AG08396 (cell line): ENCODE measurements at regions not wholly inside any gene's neighbourhood (a gene's known extent, or its start where the extent isn't known, plus 50 kb on each side); places are given as distances from the start of the nearest gene placed in this dataset.

Experiments
- DNase-seq: peaks from one replicate; pipeline ENCODE4 v3.0.0; 2012; ENCODE audit warnings: low spot score, mixed read lengths

DNA sequence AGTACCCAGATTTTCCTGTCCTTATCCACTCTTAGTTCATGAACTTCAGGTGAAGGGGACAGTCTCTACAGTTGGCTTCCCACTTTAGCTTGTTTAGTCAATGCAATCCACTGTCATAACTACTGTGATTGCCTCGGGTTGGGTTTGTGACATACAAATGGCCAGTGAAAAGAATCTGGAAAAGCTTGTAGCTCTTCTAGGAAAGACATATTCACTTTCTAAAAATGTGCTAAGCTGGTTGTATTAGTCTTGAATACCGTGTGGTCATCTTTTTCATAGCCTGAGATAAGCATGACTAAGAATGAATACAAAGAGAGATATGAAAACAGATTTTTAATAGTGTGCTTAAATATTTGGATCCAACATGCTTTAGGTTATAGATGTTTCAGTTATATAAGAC is 1443.5 kb upstream of the IGFBP7 start:
- DNase-seq, result no peak

DNA sequence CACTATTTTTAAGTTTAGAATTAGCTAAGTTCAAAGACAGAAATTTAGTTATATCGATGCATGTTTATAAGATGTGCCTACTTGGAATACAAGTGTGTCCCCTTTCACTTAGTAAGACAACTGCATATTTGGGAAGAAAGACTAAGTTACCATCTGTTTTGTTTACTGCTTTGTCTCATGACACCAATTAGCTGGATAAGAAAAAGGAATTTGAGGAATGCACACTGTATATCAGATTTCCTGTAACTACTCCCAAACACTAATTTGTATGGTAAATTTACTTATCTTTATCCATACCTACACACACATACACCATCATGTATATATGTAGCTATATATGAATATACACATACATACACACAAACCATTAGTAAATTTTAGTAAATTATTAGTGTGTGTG is 1442.8 kb upstream of the IGFBP7 start:
- no peak for DNase-seq

DNA sequence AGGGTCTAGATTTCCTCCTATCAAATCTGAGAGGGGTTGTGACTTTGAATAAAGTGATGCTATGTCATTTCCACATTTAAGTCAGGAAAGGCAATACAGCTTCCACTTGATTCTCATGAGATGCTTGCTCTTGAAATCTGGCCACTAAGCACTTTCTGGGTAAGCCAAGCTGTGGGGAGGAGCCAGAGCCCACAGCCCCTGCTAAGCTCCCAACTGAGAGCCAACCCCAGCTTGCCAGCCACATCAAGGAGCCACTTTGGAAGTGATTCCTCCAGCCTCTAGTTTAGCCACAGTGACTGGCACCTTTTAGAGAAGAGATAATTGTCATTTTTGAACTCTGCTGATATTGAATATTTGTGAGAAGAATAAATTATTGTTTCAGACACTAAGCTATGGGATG is 1441.5 kb upstream of the IGFBP7 start:
- no peak for DNase-seq

DNA sequence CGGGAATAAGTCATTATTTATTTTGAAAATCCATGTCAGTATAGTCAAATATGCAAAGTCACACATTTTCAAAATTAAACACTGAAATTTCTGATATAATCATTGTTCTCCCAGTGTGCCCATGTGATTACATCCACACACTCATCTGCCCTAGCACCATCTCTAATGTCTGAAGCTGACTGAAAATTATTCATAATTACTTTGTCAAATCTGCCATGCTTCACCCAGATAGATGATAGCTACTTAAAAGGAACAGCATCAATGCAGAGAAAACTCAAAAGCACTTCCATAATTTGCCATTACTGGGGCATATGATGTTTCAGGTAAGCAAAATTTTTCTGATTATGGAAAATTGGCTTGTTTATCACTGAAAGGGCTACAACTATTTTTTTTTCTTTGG is 1433.3 kb upstream of the IGFBP7 start:
- DNase-seq, result no peak

DNA sequence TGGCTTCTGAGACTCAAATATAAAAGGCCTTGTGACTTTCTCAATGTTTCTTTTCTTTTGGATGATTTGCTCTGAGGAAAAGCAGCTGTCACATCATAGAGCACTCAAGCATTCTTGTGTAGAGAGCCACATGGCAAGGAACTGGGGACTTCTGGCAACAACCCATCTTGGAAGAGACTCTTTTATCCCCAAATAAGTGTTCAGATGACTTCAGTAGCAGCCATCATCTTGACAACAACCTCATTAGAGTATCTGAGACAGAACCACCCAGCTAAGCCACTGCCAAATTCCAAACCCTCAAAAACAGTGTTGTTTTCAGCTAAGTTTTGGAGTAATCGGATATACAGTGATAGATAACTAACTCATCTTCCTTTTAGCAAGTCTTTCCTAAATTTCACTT is 1431.7 kb upstream of the IGFBP7 start:
- DNase-seq, result no peak

DNA sequence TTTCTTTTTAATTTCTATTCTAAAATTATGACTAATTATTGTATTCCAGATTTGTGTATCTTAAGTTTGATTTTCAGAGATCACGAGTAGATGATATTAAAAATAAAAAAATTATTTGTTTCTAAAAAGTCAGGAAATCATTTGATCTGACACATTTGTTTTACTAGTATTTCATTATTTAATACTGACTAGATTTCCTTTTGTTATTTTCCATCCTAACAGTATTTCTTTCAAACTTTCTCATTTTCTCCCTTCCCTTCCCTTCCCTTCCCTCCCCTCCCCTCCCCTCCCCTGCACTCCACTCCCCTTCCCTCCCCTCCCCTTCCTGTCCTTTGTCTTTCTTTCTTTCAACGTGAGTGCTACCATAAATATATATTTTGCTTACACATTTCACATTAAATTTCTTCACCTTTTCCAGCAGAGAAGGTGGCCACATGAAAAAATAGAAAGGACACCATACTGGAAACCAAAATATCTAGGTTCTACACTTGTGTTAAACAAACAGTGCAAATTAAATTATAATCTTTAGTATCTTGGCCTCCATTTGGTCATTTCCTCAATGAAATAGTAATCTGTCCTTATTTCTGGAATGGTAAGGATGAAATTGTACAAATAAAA is 1412.7 kb upstream of the IGFBP7 start:
- no peak for DNase-seq

DNA sequence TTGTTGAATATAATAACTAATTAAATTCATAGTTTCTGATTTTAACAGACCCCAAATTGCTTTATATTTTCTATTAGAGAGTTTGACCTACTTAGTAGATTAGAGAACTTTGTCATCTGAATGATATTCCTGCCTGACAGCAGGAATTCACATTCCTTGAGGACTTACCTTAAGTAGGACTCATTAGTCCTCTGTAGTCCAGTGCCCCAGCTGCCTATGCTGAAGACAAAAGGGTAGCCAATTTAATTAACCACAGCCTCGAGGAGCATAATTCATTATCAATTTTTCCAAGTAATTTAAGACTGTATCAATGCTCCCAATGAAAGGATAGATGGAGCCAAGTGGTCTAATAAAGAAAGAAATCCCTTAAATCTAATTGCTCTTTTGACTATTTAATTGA is 1405.0 kb upstream of the IGFBP7 start:
- DNase-seq, result no peak

DNA sequence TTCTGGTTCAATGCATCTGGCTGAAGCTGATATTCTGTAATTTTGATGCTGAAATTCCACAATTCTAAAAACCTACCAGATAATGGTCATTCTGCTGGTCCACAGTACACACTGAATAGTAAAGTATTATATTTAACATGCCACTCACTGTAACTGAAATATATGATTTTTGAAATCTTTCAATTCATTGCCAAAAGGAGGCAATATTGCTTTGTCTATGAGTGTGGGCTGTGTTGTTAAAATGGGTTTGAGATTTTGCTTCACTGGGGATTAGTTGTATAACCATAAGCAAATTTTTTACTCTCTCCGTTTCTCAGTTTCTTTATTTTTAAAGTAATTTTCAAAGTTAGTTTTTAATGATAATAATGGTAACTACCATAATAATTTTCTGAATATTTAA is 1404.1 kb upstream of the IGFBP7 start:
- no peak for DNase-seq

DNA sequence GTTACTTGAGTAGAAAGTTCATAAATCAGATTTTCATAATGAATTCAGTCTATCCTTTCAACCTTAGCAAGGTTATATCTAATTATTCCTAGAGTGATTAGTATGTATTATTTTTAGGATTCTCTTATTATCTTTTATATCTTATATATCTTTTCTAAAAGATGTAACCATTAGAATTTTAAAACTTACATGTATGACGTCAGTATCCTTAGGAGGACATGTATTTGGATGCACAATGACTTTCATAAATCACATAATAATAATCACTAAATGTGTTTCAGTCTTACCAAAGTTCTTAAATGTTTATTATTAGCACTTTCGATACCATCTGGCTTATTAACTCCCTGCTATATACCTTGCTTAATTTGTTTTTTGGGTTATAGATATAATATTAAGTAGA is 1400.5 kb upstream of the IGFBP7 start:
- DNase-seq, result no peak

DNA sequence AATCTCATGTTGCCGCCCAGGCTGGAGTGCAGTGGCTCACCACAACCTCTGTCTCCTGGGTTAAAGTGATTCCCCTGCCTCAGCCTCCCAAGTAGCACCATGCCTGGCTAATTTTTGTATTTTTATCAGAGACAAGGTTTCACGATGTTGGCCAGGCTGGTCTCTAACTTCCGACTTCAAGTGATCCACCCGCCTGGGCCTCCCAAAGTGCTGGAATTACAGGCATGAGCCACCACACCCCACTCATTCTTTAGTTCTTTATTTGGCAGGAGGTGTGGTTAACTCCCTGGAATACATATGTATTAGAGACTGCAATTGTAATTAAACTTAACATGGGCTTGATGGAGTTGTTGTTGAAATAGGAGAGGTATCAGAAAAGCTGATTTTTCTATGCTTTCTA is 1396.9 kb upstream of the IGFBP7 start:
- DNase-seq, result no peak

DNA sequence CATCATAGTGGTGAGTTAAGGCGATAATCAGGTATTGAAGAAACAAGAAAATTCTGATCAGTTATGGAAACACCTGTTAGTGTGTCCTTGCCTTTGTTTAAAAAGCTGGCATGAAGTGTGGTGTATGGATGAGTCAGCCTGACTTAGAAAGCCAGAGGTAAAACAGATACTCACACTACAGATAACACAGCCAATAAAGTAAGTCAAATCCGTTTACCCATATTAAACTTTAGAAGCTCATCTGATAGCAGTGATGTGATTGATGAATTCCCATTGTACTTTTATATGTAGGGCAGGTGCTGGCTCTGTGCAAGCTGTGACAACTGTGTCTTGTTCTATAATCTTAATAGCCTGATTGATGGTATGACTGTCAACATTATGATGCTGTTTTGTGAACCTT is 1392.7 kb upstream of the IGFBP7 start:
- DNase-seq, result no peak

DNA sequence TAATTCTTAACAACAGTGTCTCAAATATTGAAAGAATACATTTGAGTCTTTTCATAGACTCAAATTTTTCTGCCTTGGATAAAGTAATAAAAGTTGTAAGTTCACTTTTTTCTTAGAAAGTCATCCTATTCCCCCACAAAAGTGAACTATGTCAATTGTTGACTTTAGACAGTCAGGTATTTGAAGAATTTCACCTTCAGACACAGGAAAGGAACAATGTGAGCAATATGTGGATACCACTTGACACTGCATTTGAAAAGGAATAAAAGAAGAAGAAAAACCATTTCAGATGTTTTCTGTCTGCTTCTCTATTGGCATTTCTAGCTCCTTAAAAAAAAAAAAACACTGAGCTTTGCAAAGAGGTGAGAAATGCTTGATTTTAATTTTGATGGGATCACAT is 1389.0 kb upstream of the IGFBP7 start:
- DNase-seq, result no peak

DNA sequence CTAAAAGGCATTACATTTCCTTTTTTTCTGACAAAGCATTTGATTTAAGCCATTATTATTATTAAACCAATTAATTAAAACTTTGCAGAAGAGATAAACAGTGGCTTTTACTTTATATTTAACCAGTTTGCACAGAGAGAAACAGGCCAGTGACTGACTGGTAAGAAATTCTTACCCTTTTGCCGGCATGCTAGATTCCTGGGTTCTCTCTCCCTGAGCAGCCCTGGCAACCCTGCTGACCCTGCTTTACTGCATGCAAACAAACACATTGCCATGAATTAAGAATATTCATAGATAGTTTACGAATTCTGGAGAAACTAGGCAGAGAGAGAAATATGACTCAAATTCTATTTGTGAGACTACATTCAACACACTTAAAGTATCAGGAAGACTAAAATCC is 1381.4 kb upstream of the IGFBP7 start:
- no peak for DNase-seq

DNA sequence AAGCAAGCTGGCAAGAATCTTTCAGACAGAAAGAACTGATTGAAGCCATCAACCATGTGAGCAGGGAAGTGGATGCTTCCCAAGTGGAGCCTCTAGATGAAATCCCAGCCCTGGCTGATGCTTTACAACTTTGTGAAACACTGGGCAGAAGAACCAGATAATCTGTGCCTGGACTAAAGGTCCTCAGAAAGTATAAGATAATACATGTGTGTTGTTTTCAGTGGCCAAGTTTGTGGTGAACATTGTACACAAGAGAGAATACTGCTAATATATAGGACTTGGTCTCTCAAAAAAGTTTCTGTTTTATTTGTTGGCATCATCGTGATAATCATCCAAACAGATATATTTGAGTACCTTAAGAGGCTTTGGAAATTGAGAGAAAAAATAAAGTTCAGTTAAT is 1367.8 kb upstream of the IGFBP7 start:
- DNase-seq, result no peak

DNA sequence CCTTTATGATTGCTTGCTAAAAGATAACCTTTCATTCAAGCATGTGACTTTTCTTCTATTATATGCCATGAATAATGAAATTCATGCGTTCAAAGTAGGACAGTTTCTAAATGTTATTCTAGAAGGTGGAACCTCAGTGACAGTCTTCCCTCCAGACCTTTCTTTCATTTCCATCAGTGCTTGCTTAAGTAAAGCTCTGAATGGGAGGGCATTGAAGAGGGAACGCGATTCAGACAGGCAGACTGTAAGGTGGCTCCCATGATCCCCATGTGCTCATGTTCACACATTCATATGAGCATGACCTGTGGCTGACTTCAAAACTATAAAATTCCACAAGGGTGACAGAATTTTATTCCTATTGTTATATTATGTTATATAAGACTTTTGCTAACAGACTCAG is 1367.3 kb upstream of the IGFBP7 start:
- no peak for DNase-seq

DNA sequence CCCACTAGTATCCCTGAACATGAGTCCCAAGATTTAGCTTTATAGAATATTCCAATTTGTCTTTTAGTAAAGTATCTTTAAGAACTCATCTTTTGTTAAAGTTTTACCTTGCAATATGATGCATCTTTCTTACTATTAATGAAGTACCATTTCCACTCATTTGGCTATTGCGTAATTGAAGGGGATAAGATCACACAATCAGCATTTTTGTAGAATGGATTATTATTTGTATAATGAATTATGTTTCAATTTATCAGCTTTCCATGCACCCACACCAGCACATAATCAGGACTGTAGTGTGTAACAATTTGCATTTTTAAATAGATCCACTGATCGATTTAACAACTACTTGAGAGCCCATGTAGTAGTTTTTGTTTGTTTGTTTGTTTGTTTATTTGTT is 1364.9 kb upstream of the IGFBP7 start:
- no peak for DNase-seq

DNA sequence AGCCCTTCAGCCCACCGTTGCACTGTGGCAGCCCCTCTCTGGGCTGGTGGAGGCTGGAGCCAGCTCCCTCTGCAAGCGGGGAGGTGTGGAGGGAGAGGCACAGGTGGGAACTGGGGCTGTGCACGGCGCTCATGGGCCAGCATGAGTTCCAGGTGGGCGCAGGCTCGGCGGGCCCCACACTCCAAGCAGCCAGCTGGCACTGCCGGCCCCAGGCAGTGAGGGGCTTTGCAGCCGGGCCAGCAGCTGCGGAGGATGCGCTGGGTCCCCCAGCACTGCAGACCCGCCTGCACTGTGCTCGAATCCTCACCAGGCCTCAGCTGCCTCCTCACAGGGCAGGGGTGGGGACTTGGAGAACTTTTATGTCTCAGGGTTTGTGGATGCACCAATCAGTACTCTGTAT is 1354.8 kb upstream of the IGFBP7 start:
- no peak for DNase-seq

DNA sequence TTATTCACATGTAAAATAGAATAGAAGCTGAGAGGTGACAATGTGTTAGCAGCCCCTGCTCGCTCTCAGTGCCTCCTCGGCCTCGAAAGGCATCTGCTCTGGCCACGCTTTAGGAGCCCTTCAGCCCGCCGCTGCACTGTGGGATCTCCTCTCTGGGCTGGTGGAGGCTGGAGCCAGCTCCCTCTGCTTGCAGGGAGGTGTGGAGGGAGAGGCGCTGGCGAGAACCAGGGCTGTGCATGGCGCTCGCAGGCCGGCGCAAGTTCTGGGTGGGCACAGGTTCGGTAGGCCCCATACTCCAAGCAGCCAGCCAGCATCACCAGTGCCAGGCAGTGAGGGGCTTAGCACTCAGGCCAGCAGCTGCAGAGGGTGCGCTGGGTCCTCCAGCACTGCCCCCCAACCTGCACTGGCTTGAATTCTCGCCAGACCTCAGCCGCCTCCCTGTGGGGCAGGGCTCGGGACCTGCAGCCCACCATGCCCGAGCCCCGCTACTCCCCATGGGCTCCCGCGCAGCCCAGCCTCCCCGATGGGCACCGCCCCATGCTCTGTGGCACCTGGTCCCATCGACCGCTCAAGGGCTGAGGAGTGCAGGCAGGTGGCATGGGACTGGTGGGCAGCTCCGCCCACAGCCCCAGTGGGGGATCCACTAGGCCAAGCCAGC is 1346.7 kb upstream of the IGFBP7 start:
- DNase-seq, result no peak

DNA sequence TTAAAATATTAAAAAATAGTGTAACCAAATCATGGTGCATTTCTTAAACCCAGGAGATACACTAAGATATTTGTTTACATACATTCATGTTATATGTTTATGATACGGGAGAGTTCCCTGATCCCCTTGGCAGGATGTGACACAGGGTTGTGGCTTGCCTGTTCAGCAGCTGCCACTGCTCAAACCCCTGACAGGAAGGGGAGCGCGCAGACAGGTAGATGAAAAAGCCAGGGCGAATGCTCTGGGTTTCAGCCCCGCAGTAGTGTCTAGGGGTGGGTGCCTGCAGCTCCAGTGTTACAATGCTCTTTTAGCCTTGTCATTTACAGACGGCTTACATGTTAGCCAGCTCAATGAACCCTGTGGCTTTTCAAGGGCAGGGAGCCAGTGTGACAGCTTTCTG is 1343.8 kb upstream of the IGFBP7 start:
- no peak for DNase-seq

DNA sequence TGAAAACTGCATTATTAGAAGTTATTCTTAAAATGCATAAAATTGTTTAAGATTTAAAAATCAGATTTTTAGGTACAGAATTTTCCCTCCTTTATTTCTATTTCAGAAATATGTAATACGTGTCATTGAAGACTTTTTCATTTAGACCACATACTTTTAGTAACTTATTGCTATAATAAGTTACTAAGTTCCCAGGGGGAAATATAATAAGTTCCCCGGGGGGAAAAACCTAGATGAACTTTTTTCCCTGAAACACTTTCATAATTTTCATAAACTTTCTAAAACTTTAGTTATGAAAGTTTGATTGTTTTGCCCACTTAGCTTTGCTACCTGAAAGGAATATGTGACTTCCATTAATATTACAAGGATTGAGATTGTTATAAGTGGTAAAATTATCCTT is 1341.5 kb upstream of the IGFBP7 start:
- no peak for DNase-seq

DNA sequence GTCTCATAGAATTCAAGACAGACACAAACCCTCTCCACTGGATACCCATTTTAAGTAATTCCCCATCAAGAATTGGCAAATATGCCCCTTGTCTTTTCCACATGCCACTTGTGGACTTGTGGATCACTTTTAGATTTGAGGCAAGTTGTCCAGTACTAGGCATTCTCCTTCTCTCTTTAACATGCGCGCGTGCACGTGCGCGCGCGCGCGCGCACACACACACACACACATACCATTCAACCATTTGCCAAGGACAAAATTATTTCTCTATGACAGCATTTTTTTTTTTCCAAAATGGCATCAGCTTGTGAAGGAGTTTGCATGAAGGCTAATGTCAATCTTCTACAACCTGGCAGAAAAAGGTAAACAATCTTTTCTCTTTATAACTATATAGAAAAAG is 1325.7 kb upstream of the IGFBP7 start:
- DNase-seq, result no peak

DNA sequence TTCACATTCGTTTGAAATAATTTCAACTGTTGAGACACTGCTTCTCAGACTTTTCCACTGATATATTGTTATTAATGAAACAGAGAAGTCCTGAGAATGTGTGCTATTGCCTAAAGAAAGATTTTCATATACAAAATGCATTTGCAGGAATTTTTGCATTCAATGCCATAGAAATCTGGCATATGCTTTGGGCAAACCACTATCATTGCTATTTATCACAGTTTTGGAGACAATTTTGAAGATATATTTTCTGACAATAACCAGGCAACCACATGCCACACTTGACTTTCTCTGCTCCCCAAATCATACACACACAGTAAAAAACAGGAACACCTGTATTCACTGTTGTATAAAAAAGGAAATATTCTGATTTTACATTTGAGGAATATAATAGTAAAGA is 1303.7 kb upstream of the IGFBP7 start:
- no peak for DNase-seq

DNA sequence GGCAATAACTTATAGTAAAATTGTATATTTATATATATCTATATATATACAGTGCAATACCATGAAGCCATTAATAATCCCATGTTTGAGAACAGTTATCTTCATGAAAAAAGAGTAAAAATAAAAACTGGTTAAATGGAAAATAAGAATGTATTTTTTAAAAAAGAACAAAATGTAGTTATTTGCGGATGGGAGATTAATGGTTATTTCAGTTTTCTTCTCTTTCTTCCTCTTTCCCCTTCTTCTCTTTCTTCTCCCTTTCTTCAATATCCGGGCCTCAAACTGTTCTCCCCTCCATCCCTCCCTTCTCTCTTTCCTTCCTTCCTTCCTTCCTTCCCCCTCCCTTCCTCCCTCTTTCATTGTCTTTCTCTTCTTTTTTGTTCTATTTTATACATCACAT is 1301.7 kb upstream of the IGFBP7 start:
- no peak for DNase-seq

DNA sequence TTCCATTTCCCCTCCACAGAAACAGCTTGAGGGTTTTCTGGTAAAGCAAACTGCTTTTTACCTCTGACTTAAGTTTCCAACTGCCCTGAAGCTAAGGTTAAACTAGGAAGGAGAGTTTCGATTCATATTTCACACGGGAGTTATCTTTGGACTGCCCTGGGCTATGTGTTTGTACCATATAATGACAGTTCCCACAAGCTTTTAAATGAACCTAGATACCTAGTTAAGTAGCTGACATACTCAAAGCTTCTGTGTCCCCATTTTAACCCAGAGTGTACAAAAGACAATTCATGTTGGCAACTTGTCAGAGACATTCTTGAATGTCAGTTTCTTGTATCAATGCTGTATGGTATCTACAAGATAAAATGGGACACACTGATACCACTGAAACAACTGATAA is 1296.6 kb upstream of the IGFBP7 start:
- DNase-seq, result no peak

DNA sequence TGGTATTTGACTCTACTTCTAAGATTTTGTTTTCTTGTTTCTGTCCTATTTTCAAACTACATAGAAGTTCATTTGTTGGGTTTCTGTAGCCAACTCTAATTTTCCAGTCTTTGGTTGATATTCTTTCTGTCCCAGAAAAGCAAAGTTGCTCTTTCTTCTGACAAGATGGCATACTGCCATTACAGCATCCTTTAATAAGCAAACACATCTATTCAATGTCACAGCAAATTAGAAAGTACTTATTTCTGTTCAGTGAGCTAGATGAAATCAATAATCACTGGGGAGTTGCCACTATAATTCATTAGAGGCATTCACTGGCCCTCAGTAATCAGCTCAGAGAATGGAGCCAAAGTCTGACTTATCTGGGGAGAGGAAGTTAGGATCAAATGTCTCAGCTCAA is 1258.0 kb upstream of the IGFBP7 start:
- DNase-seq, result no peak
